PC-3 (cell line): ENCODE measurements at regions not wholly inside any gene's neighbourhood (a gene's known extent, or its start where the extent isn't known, plus 50 kb on each side); places are given as distances from the start of the nearest gene placed in this dataset.

Experiments used
- CTCF ChIP-seq: fragments of 300-600 bp; sonication (generic); conservative IDR thresholded peaks from 2 replicates; pipeline ENCODE4 v1.5.1; 2017; ENCODE audit warnings: antibody characterized with exemption, low read depth, mild to moderate bottlenecking, low read length
- EZH2 ChIP-seq: fragments of 300-600 bp; sonication (generic); IDR thresholded peaks from one replicate; pipeline ENCODE4 v1.6.1; 2017; ENCODE audit warnings: antibody characterized with exemption, mild to moderate bottlenecking, low read length; ENCODE audit not compliant: unreplicated experiment
- EZH2phosphoT487 ChIP-seq: fragments of 300-600 bp; sonication (generic); IDR thresholded peaks from 2 replicates; pipeline ENCODE4 v1.6.1; 2018; ENCODE audit warnings: mild to moderate bottlenecking, antibody characterized with exemption, low read length, borderline replicate concordance

GRCh38 chr4:178963446-178964045 lies 1521.3 kb upstream of the AGA start:
- TF ChIP-seq EZH2 (no peak), CTCF (no peak), EZH2phosphoT487 (no peak)
